ENCODE measurements at regions not wholly inside any gene's neighbourhood (a gene's known extent, or its start where the extent isn't known, plus 50 kb on each side); places are given as distances from the start of the nearest gene placed in this dataset.

GRCh38 chr6:168194732-168195567, 115.9 kb upstream of the FRMD1 start:
- TF ChIP-seq POLR2A (IDR thresholded peaks at IDR 0.05; ENCODE audit: low read depth, low read length) = no peak
- no peak for TF ChIP-seq TAF1 (IDR thresholded peaks at IDR 0.05; ENCODE audit: low read depth, low read length)
- TF ChIP-seq POLR2AphosphoS5 (IDR thresholded peaks at IDR 0.05; ENCODE audit: low read depth, low read length) = no peak
- no peak for TF ChIP-seq PAX5 (IDR thresholded peaks at IDR 0.05; ENCODE audit: insufficient read depth, low read length, severe bottlenecking)
- TF ChIP-seq SPI1 (IDR thresholded peaks at IDR 0.05; ENCODE audit: low read depth, low read length) = no peak
- no peak for TF ChIP-seq POU2F2 (IDR thresholded peaks at IDR 0.05; ENCODE audit: low read depth, low read length)
